HG02610 (cell line): ENCODE measurements at regions not wholly inside any gene's neighbourhood (a gene's known extent, or its start where the extent isn't known, plus 50 kb on each side); places are given as distances from the start of the nearest gene placed in this dataset.
A peak's percentile ranks its signal among the peaks of the same experiment; 100 is the strongest.
"Not testable (repeated sequence)": the region's sequence is repeated elsewhere in the genome, so short reads cannot be mapped to it uniquely, and the experiment has no call there.

Experiments
- ATAC-seq: cut with Tn5 transposase; IDR thresholded peaks from one replicate; pipeline ENCODE4 v1.9.1; 2021; ENCODE audit warnings: mild to moderate bottlenecking, moderate library complexity; ENCODE audit not compliant: unreplicated experiment

- ATAC-seq = peak; percentile 51
These were observed 84.8 kb upstream of the BMP2K start for GRCh38 chr4:78691334-78691754.

GRCh38 chr4:78691971-78692821, 84.0 kb upstream of the BMP2K start:
- peak; percentile 70 for ATAC-seq

GRCh38 chr4:78692822-78693170, 83.4 kb upstream of the BMP2K start:
- no peak for ATAC-seq

- ATAC-seq = no peak
These were observed 82.2 kb upstream of the BMP2K start for GRCh38 chr4:78693777-78694456.

- no peak for ATAC-seq
These were observed 81.7 kb upstream of the BMP2K start for GRCh38 chr4:78694457-78694787.

- ATAC-seq = no peak
These were observed 80.2 kb upstream of the BMP2K start for GRCh38 chr4:78695910-78696309.

- no peak for ATAC-seq
These were observed 73.1 kb upstream of the BMP2K start for GRCh38 chr4:78703079-78703478.

GRCh38 chr4:78704317-78704716, 71.8 kb upstream of the BMP2K start:
- no peak for ATAC-seq

GRCh38 chr4:78704981-78705683, 71.0 kb upstream of the BMP2K start:
- no peak for ATAC-seq

DNA sequence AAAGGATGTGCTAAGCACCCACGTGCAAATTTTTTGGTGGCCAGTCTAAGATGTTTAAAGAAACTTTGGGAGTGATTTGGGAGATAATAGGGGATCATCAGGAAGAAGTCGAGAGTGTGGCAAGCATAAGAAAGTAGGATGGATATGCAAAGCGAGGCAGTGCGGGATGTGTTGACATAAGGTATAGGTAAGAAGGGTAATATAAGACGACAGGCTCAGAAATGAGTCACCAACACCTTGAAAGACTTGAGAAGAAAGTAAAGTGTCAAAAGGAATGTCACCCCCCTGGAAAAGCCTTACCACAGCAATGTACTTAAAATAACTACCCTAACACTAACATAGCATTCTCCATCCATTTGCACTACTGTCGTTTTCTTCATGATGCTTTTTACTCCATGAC, 69.8 kb upstream of the BMP2K start:
- no peak for ATAC-seq

DNA sequence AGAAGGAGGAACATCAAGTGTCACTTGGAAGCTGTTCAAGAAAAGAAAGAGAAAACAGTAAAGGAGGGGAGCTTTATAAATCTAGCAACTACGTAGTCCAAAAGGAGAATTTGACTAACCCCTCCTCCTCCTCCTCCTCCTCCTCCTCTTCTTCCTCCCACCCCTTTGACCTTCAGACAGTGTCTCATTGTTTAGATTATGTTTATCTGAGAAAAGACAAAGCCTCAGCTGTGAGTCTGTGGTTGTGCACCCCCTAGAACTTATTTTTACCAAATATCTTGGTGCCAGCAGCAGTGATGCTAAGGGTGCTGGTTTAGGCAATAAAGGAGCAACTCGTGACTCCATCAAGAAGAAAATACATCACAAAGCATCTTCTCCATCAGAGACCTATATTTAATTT, 68.9 kb upstream of the BMP2K start:
- ATAC-seq = no peak

- ATAC-seq = peak; percentile 49
These were observed 68.4 kb upstream of the BMP2K start for GRCh38 chr4:78707793-78708192.

GRCh38 chr4:78710536-78710935, 65.6 kb upstream of the BMP2K start:
- no peak for ATAC-seq

GRCh38 chr4:78711676-78712075, 64.5 kb upstream of the BMP2K start:
- no peak for ATAC-seq

- ATAC-seq = not testable (repeated sequence)
These were observed 61.6 kb upstream of the BMP2K start for GRCh38 chr4:78714598-78714997.

DNA sequence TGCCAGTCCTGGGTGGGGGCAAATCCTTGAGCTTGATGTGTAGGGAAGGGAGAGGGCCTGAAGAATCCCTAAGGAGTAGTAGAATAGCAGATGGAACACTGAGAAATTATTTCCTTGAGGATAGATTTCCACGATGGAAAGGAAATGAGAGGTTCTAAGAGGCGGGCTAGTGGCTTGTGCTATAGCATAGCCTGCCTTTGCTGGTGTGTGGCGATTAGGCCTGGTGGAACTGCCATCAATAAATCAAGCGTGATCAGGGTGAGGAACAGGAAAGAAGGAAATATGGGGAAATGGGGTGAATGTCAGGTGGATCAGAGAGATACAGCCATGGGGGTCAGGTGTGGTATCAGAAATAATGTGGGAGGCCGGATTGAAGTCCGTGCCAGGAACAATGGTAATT, 60.8 kb upstream of the BMP2K start:
- ATAC-seq = not testable (repeated sequence)

GRCh38 chr4:78717712-78718111, 58.4 kb upstream of the BMP2K start:
- not testable (repeated sequence) for ATAC-seq

GRCh38 chr4:78720204-78720603, 55.9 kb upstream of the BMP2K start:
- ATAC-seq = no peak

- peak; percentile 96 for ATAC-seq
These were observed 55.0 kb upstream of the BMP2K start for GRCh38 chr4:78720994-78721677.

DNA sequence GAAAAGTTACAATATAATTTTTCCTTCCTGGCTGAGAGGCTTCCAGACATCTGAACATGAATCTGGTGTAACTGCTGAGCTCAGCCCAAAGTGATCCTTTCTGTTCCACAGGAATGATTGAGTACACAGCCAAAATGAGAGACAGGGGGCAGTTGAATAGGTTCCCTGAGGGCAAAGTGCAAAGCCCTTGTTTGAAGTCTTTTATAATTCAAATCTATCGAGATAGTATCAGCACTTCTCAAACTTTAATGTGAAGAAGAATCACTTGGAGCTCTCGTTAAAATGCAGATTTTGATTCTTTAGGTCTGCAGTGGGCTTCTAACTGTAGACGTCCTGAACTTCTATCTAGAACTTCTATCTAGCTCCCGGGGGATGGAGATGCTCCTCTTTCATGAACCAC, 54.4 kb upstream of the BMP2K start:
- no peak for ATAC-seq

DNA sequence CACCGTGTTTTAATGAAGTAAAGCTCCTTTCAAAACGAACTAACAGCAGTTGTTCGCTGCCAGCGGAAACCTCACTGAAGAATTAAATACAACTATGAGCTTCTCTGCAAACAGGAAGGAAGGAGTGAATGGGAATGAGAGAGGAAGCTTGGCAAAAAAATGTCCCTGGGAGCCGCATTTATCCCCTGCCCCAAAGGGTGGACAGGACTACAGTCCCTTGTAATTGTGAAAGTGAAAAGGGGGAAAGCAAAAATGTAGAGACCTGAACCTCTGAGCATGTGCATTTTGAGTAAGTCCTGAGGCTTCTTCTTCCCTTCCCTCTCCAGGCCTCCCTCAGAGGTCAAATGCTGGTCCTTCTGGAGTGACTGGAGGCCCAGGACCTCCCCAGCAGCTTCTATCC, 53.8 kb upstream of the BMP2K start:
- ATAC-seq = no peak
